A549 (cell line): ENCODE measurements at regions not wholly inside any gene's neighbourhood (a gene's known extent, or its start where the extent isn't known, plus 50 kb on each side); places are given as distances from the start of the nearest gene placed in this dataset.

Experiments used
- ATAC-seq, 2 experiments: fragments of 200-7000 bp in 1 of 2; fragments of >200 bp in 1 of 2; cut with Nextera tagmentation in 1 of 2; cut with Tn5 transposase in 1 of 2; 3 replicates each; pipeline versions ENCODE4 v1.8.0 to v1.9.1; 2018 to 2020; ENCODE audit warnings: mild to moderate bottlenecking in 1 of 2, moderate library complexity in 1 of 2
- CTCF ChIA-PET: fragments of 300-600 bp; sonication (Branson Sonifier 250); formaldehyde crosslinking; extraction: SDS; loops from one replicate; lab custom pipeline; 2021; ENCODE audit warnings: antibody characterized with exemption, inconsistent platforms; lab: Yijun Ruan, JAX
- POLR2A ChIA-PET: fragments of 350-600 bp; formaldehyde crosslinking; extraction: SDS; loops from one replicate; lab custom pipeline; 2021; ENCODE audit warnings: antibody characterized with exemption, inconsistent platforms; lab: Yijun Ruan, JAX
- DNase-seq, 2 experiments: peaks; one replicate each; pipeline versions ENCODE4 v3.0.0 to v3.0.0-alpha.2; 2011 to 2016; ENCODE audit warnings: low read depth in 1 of 2, low spot score in 1 of 2
- FAIRE-seq: peaks from 2 replicates; lab custom pipeline; 2011; peaks lifted over from hg19 to GRCh38; lab: Jason Lieb, UNC
- H3K27ac ChIP-seq, 2 experiments: fragments of >200 bp; sonication (Bioruptor Twin); formaldehyde crosslinking; 3 replicates each; pipeline ENCODE4 v1.5.1; 2016 to 2017
- H3K4me1 ChIP-seq: fragments of >200 bp; sonication (Bioruptor Twin); formaldehyde crosslinking; 3 replicates; pipeline ENCODE4 v1.6.1; 2016
- H3K4me2 ChIP-seq: fragments of >200 bp; sonication (Bioruptor Twin); formaldehyde crosslinking; 3 replicates; pipeline ENCODE4 v1.6.1; 2016
- H3K4me3 ChIP-seq: fragments of >200 bp; sonication (Bioruptor Twin); formaldehyde crosslinking; 3 replicates; pipeline ENCODE4 v1.5.1; 2016
- H3K9me3 ChIP-seq: fragments of >200 bp; sonication (Bioruptor Twin); formaldehyde crosslinking; 3 replicates; pipeline ENCODE4 v1.6.1; 2016
- BCL3 ChIP-seq: fragments of >200 bp; sonication (Bioruptor Twin); formaldehyde crosslinking; IDR thresholded peaks from 3 replicates; pipeline ENCODE4 v1.6.1; 2016
- CHD4 ChIP-seq: fragments of 200-600 bp; sonication (generic); IDR thresholded peaks from 2 replicates; pipeline ENCODE4 v1.6.1; 2016; ENCODE audit warnings: antibody characterized with exemption, mild to moderate bottlenecking, borderline replicate concordance
- CTCF ChIP-seq: fragments of >200 bp; sonication (Bioruptor Twin); formaldehyde crosslinking; IDR thresholded peaks from 3 replicates; pipeline ENCODE4 v1.5.1; 2016
- E2F6 ChIP-seq: IDR thresholded peaks from 2 replicates; pipeline ENCODE4 v1.6.1; 2012; ENCODE audit warnings: low read depth, borderline replicate concordance
- EHF ChIP-seq: fragments of 250-450 bp; sonication (Bioruptor Pico); IDR thresholded peaks from 2 replicates; pipeline ENCODE4 v1.5.0; 2020; ENCODE audit warnings: mild to moderate bottlenecking
- FOSL2 ChIP-seq, 2 experiments: fragments of 450-650 bp in 1 of 2; fragments of >200 bp in 1 of 2; sonication (Bioruptor Twin) in 1 of 2; formaldehyde crosslinking; IDR thresholded peaks; 2 replicates each; pipeline versions ENCODE4 v1.5.0 to v1.6.1; 2016 to 2020; ENCODE audit warnings: mild to moderate bottlenecking in 1 of 2, moderate library complexity in 1 of 2
- HES2 ChIP-seq: fragments of >200 bp; sonication (Bioruptor Twin); formaldehyde crosslinking; IDR thresholded peaks from 2 replicates; pipeline ENCODE4 v1.6.1; 2016
- HOXA7 ChIP-seq: fragments of 250-450 bp; sonication (Bioruptor Pico); IDR thresholded peaks from 2 replicates; pipeline ENCODE4 v1.5.0; 2020; ENCODE audit warnings: mild to moderate bottlenecking, moderate library complexity
- HOXB5 ChIP-seq: fragments of 250-450 bp; sonication (Bioruptor Pico); IDR thresholded peaks from 2 replicates; pipeline ENCODE4 v1.5.0; 2020; ENCODE audit warnings: mild to moderate bottlenecking, moderate library complexity
- KDM5A ChIP-seq: fragments of 200-600 bp; sonication (generic); IDR thresholded peaks from 2 replicates; pipeline ENCODE4 v1.6.1; 2016; ENCODE audit warnings: antibody characterized with exemption, mild to moderate bottlenecking
- MAFK ChIP-seq: fragments of 450-650 bp; IDR thresholded peaks from 2 replicates; pipeline ENCODE4 v1.6.1; 2014; ENCODE audit not compliant: partially characterized antibody
- MYC ChIP-seq: IDR thresholded peaks from 2 replicates; pipeline ENCODE4 v1.6.1; 2012; ENCODE audit warnings: mild to moderate bottlenecking, inconsistent platforms, low read length, improper control_type of control experiment, borderline replicate concordance
- NFE2L2 ChIP-seq: fragments of 150-350 bp; conservative IDR thresholded peaks from 2 replicates; pipeline ENCODE4 v1.6.1; 2014; ENCODE audit warnings: low read length
- NPAS2 ChIP-seq: fragments of 250-450 bp; sonication (Bioruptor Pico); IDR thresholded peaks from 2 replicates; pipeline ENCODE4 v1.8.0; 2022; ENCODE audit warnings: mild to moderate bottlenecking, moderate library complexity, borderline replicate concordance
- PHF8 ChIP-seq: fragments of 200-600 bp; sonication (generic); IDR thresholded peaks from 2 replicates; pipeline ENCODE4 v1.6.1; 2016; ENCODE audit warnings: low read depth, mild to moderate bottlenecking, antibody characterized with exemption, moderate library complexity, borderline replicate concordance
- REST ChIP-seq: fragments of 200-600 bp; sonication (generic); IDR thresholded peaks from 2 replicates; pipeline ENCODE4 v1.6.1; 2016; ENCODE audit warnings: antibody characterized with exemption, mild to moderate bottlenecking, moderate library complexity
- SREBF2 ChIP-seq: fragments of 450-650 bp; IDR thresholded peaks from 2 replicates; pipeline ENCODE4 v1.6.1; 2014; ENCODE audit warnings: mild to moderate bottlenecking, moderate library complexity
- TP53 ChIP-seq: fragments of 250-450 bp; sonication (Bioruptor Pico); IDR thresholded peaks from 2 replicates; pipeline ENCODE4 v1.5.0; 2021; ENCODE audit warnings: mild to moderate bottlenecking, moderate library complexity
- WGBS: methylation state at CpG from one replicate; pipeline ENCODE4 v1.1.6; 2017; ENCODE audit errors: missing lambda C conversion rate; 5-methylcytosine and 5-hydroxymethylcytosine counted together

GRCh38 chr4:186887752-186888151 is 164.1 kb upstream of the FAT1 start:
- TF ChIP-seq FOSL2 (IDR thresholded peaks at IDR 0.05) (no peak), FOSL2 (CRISPR knock-in tag; IDR thresholded peaks at IDR 0.05) (no peak), E2F6 (no peak), CTCF (no peak), HOXA7 (CRISPR knock-in tag) (no peak)
- DNase-seq (no peak), FAIRE-seq (no peak), ATAC-seq (no peak)
- H3K9me3 ChIP-seq = no peaks in the 10 kb centered on the region
- H3K27ac ChIP-seq = no peak overlapping the region
- POLR2A ChIA-PET = no interaction called here
- no peak overlapping the region for H3K4me2 ChIP-seq
- no peak overlapping the region for H3K4me3 ChIP-seq
- WGBS = 86% methylated on average over 6 of the region's 6 CpGs
- H3K4me1 ChIP-seq = no peaks in the 10 kb centered on the region
- CTCF ChIA-PET = interaction anchor here (0.7 to 1.2 kb wide), 2 partner anchors 9 to 17 kb away, joined by 3 read pairs; no protein-coding TSS in a partner anchor

GRCh38 chr4:186889876-186890643 is 166.4 kb upstream of the FAT1 start:
- ATAC-seq (no peak), DNase-seq (no peak), FAIRE-seq (no peak)
- H3K4me3 ChIP-seq = no peak overlapping the region
- CTCF ChIA-PET = no interaction called here
- WGBS = 90% methylated on average over 23 of the region's 46 CpGs
- no peak overlapping the region for H3K4me2 ChIP-seq
- H3K9me3 ChIP-seq = no peaks in the 10 kb centered on the region
- POLR2A ChIA-PET = no interaction called here
- TF ChIP-seq PHF8 (no peak), EHF (CRISPR knock-in tag) (no peak), E2F6 (no peak), KDM5A (no peak), BCL3 (no peak), SREBF2 (no peak), FOSL2 (IDR thresholded peaks at IDR 0.05) (no peak), FOSL2 (CRISPR knock-in tag; IDR thresholded peaks at IDR 0.05) (no peak), HOXB5 (CRISPR knock-in tag) (no peak), MYC (no peak), CHD4 (no peak), MAFK (no peak), NPAS2 (CRISPR knock-in tag) (no peak), REST (no peak), TP53 (CRISPR knock-in tag) (no peak), HES2 (no peak), NFE2L2 (no peak)
- no peaks in the 10 kb centered on the region for H3K4me1 ChIP-seq
- no peak overlapping the region for H3K27ac ChIP-seq
